ENCODE measurements at regions not wholly inside any gene's neighbourhood (a gene's known extent, or its start where the extent isn't known, plus 50 kb on each side); places are given as distances from the start of the nearest gene placed in this dataset.

GRCh38 chr9:87431837-87432236, 65.8 kb upstream of the DAPK1 start:
- TF ChIP-seq CTCF (IDR thresholded peaks at IDR 0.05; ENCODE audit: low read length, missing control alignments), result no peak
- DNase-seq (ENCODE audit: low read depth), result no peak
- no peak overlapping the region for H3K4me3 ChIP-seq (replicated peaks; ENCODE audit: low read depth, low read length)

- no peak for TF ChIP-seq CTCF (IDR thresholded peaks at IDR 0.05; ENCODE audit: low read length, missing control alignments)
- no peak for DNase-seq (ENCODE audit: low read depth)
- H3K4me3 ChIP-seq (replicated peaks; ENCODE audit: low read depth, low read length), result no peak overlapping the region
Observed at GRCh38 chr9:87433853-87434252, 63.8 kb upstream of the DAPK1 start.

- no peak overlapping the region for H3K4me3 ChIP-seq (replicated peaks; ENCODE audit: low read depth, low read length)
- TF ChIP-seq CTCF (IDR thresholded peaks at IDR 0.05; ENCODE audit: low read length, missing control alignments), result no peak
- DNase-seq (ENCODE audit: low read depth), result no peak
Observed at GRCh38 chr9:87434366-87434765, 63.3 kb upstream of the DAPK1 start.

GRCh38 chr9:87435189-87435880, 62.3 kb upstream of the DAPK1 start:
- TF ChIP-seq CTCF (IDR thresholded peaks at IDR 0.05; ENCODE audit: low read length, missing control alignments), result no peak
- no peak overlapping the region for H3K4me3 ChIP-seq (replicated peaks; ENCODE audit: low read depth, low read length)
- no peak for DNase-seq (ENCODE audit: low read depth)

DNA sequence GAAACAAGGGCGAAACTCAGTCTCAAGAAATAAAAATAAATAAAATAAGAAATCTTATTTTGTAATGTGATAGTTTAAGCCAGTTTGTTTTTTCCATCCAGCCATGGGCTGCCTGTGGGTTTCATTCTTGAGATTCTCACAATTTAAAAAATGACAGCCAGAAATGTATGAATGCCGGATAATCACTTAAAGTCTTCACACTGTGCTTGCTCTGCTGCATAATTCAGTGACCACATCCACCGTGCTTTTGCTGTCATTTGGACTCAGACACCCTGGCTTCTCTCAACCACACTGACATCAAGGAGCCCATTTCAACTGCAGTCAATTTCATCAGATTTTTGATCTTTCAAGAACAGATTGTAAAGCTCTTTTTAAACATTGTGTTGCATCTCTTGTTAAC, 61.0 kb upstream of the DAPK1 start:
- H3K4me3 ChIP-seq (replicated peaks; ENCODE audit: low read depth, low read length), result no peak overlapping the region
- DNase-seq (ENCODE audit: low read depth), result no peak
- TF ChIP-seq CTCF (IDR thresholded peaks at IDR 0.05; ENCODE audit: low read length, missing control alignments), result no peak

DNA sequence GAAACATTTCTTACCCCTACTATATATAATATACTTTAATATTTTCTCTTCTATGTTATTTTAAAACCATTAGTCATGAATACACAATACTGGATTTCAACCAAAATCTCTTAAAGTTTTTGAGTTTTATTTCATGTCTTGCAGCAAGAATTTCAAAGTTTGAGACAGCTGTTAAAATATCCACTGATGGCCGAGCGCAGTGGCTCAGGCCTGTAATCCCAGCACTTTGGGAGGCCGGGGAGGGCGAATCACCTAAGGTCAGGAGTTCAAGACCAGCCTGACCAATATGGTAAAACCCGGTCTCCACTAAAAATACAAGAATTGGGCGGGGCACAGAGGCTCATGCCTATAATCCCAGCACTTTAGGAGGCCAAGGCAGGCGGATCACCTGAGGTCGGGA, 59.7 kb upstream of the DAPK1 start:
- no peak for TF ChIP-seq CTCF (IDR thresholded peaks at IDR 0.05; ENCODE audit: low read length, missing control alignments)
- no peak for DNase-seq (ENCODE audit: low read depth)
- no peak overlapping the region for H3K4me3 ChIP-seq (replicated peaks; ENCODE audit: low read depth, low read length)

DNA sequence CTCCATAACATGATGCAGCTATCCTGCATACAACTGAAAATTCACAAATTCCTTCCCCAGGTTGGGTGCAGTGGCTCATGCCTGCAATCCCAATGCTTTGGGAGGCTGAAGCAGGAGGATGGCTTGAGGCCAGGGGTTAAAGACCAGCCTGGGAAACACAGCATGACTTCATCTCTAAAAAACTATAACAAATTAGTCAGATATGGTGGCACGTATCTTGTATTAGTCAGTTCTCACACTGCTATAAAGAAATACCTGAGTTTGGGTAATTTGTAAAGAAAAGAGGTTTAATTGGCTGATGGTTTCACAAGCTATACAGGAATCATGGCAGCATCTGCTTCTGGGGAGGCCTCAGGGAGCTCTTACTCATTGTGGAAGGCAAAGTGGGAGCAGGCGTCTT, 56.4 kb upstream of the DAPK1 start:
- TF ChIP-seq CTCF (IDR thresholded peaks at IDR 0.05; ENCODE audit: low read length, missing control alignments), result no peak
- peak; percentile 12 for DNase-seq (ENCODE audit: low read depth)
- H3K4me3 ChIP-seq (replicated peaks; ENCODE audit: low read depth, low read length), result no peak overlapping the region
